HepG2 (cell line): ENCODE measurements at regions not wholly inside any gene's neighbourhood (a gene's known extent, or its start where the extent isn't known, plus 50 kb on each side); places are given as distances from the start of the nearest gene placed in this dataset.

ENCODE experiments used
- CBX1 ChIP-seq: IDR thresholded peaks from one replicate; pipeline ENCODE4 v1.6.1; 2016; ENCODE audit warnings: antibody characterized with exemption, low read depth
- ERF ChIP-seq: IDR thresholded peaks from 2 replicates; pipeline ENCODE4 v1.6.1; 2018; ENCODE audit warnings: missing biosample characterization, missing genetic modification reagents
- FOXM1 ChIP-seq: sonication (generic); formaldehyde crosslinking; IDR thresholded peaks from 2 replicates; pipeline ENCODE4 v1.5.0; 2020; ENCODE audit warnings: missing genetic modification reagents
- HOXD1 ChIP-seq: sonication (generic); formaldehyde crosslinking; IDR thresholded peaks from 2 replicates; pipeline ENCODE4 v1.5.0; 2020; ENCODE audit warnings: missing genetic modification reagents
- ISL2 ChIP-seq: sonication (generic); formaldehyde crosslinking; IDR thresholded peaks from 2 replicates; pipeline ENCODE4 v1.5.0; 2020; ENCODE audit warnings: missing genetic modification reagents
- KDM6A ChIP-seq: IDR thresholded peaks from 2 replicates; pipeline ENCODE4 v1.6.1; 2016; ENCODE audit warnings: low read depth
- MTA1 ChIP-seq: sonication (generic); formaldehyde crosslinking; IDR thresholded peaks from 2 replicates; pipeline ENCODE4 v1.4.0; 2020; ENCODE audit warnings: missing genetic modification reagents, mild to moderate bottlenecking, borderline replicate concordance
- SYNCRIP ChIP-seq: fragments of 200-400 bp; formaldehyde crosslinking; IDR thresholded peaks from 2 replicates; pipeline ENCODE4 v1.6.1; 2018; ENCODE audit warnings: mild to moderate bottlenecking, low read depth, low read length; ENCODE audit not compliant: insufficient read depth
- TBP ChIP-seq: sonication (generic); formaldehyde crosslinking; IDR thresholded peaks from 2 replicates; pipeline ENCODE4 v1.5.0; 2020; ENCODE audit warnings: missing genetic modification reagents
- ZBTB1 ChIP-seq: sonication (generic); formaldehyde crosslinking; IDR thresholded peaks from 2 replicates; pipeline ENCODE4 v1.4.0; 2020; ENCODE audit warnings: missing genetic modification reagents, borderline replicate concordance
- ZNF256 ChIP-seq: sonication (generic); formaldehyde crosslinking; conservative IDR thresholded peaks from 2 replicates; pipeline ENCODE4 v1.4.0; 2020; ENCODE audit warnings: missing genetic modification reagents
- ZNF326 ChIP-seq: sonication (generic); formaldehyde crosslinking; IDR thresholded peaks from 2 replicates; pipeline ENCODE4 v1.4.0; 2020; ENCODE audit warnings: missing genetic modification reagents, borderline replicate concordance
- ZNF44 ChIP-seq: sonication (generic); formaldehyde crosslinking; IDR thresholded peaks from 2 replicates; pipeline ENCODE4 v1.5.1; 2020; ENCODE audit warnings: mild to moderate bottlenecking, missing genetic modification reagents
- ZNF614 ChIP-seq: IDR thresholded peaks from 2 replicates; pipeline ENCODE4 v1.6.1; 2018; ENCODE audit warnings: missing biosample characterization, missing genetic modification reagents, inconsistent platforms, borderline replicate concordance
- ZNF781 ChIP-seq: sonication (generic); formaldehyde crosslinking; IDR thresholded peaks from 2 replicates; pipeline ENCODE4 v1.5.1; 2020; ENCODE audit warnings: borderline replicate concordance, mild to moderate bottlenecking, missing genetic modification reagents; ENCODE audit errors: not compliant biosample characterization
- ZNF891 ChIP-seq: sonication (generic); formaldehyde crosslinking; IDR thresholded peaks from 2 replicates; pipeline ENCODE4 v1.5.0; 2020; ENCODE audit warnings: mild to moderate bottlenecking, missing genetic modification reagents
- TF ChIP-seq, protein P1 (sequence below): sonication (generic); formaldehyde crosslinking; IDR thresholded peaks from 2 replicates; pipeline ENCODE4 v1.4.0; 2020; ENCODE audit warnings: missing genetic modification reagents, borderline replicate concordance
- TF ChIP-seq, protein P2 (sequence below), 2 experiments: sonication (generic) in 1 of 2; formaldehyde crosslinking in 1 of 2; IDR thresholded peaks; 2 replicates each; pipeline versions ENCODE4 v1.4.0 to v1.6.1; 2016 to 2020; ENCODE audit warnings: borderline replicate concordance in 1 of 2, low read depth in 1 of 2, mild to moderate bottlenecking in 1 of 2, missing genetic modification reagents in 1 of 2
- TF ChIP-seq, protein P3 (sequence below): sonication (generic); formaldehyde crosslinking; IDR thresholded peaks from 2 replicates; pipeline ENCODE4 v1.5.1; 2020; ENCODE audit warnings: missing genetic modification reagents, mild to moderate bottlenecking, borderline replicate concordance
- TF ChIP-seq, protein P4 (sequence below): sonication (generic); formaldehyde crosslinking; IDR thresholded peaks from 2 replicates; pipeline ENCODE4 v1.5.0; 2020; ENCODE audit warnings: missing genetic modification reagents, mild to moderate bottlenecking, borderline replicate concordance

DNA sequence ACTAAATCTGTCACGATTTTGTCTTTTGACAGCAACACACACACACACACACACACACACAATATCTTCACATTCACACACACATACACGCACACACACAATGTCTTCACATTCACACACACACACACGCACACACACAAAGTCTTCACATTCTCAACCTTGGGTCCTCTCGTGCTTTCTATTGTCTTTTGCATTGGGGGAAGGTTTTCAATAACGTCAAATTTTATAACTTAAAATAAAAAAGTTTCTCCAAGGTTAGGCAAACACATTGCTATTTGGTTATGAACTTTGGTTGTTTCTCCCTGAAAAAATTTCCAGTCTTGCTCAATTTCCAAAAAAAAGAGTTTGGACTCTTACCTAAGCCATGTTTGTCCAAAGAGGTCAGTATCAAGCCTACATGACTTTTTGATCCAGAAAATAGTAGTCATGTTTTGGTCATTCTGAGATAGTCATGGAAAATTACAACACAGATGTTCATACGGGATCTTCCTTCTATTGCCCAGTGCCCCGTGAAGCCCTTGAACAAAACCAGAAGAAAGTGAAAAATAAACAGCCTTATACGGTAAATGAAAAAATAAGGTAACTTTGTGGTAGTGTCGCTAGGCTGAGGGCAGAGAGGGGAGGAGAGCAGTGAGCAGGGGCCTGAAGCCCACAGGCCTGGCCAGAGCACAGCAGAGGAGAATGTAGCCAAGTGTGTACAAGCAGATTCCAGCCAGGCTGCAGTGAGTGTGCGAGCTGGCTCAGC, 542.8 kb upstream of the ID2 start (continued):
- TF ChIP-seq, protein P1, sequence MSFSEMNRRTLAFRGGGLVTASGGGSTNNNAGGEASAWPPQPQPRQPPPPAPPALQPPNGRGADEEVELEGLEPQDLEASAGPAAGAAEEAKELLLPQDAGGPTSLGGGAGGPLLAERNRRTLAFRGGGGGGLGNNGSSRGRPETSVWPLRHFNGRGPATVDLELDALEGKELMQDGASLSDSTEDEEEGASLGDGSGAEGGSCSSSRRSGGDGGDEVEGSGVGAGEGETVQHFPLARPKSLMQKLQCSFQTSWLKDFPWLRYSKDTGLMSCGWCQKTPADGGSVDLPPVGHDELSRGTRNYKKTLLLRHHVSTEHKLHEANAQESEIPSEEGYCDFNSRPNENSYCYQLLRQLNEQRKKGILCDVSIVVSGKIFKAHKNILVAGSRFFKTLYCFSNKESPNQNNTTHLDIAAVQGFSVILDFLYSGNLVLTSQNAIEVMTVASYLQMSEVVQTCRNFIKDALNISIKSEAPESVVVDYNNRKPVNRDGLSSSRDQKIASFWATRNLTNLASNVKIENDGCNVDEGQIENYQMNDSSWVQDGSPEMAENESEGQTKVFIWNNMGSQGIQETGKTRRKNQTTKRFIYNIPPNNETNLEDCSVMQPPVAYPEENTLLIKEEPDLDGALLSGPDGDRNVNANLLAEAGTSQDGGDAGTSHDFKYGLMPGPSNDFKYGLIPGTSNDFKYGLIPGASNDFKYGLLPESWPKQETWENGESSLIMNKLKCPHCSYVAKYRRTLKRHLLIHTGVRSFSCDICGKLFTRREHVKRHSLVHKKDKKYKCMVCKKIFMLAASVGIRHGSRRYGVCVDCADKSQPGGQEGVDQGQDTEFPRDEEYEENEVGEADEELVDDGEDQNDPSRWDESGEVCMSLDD: peak; percentile 24; the same call in 1 of the 2 replicates
- peak; percentile 65; the same call in 1 of the 2 replicates for TF ChIP-seq HOXD1
- no peak for TF ChIP-seq ZNF326 (CRISPR knock-in tag)
- TF ChIP-seq, protein P2, sequence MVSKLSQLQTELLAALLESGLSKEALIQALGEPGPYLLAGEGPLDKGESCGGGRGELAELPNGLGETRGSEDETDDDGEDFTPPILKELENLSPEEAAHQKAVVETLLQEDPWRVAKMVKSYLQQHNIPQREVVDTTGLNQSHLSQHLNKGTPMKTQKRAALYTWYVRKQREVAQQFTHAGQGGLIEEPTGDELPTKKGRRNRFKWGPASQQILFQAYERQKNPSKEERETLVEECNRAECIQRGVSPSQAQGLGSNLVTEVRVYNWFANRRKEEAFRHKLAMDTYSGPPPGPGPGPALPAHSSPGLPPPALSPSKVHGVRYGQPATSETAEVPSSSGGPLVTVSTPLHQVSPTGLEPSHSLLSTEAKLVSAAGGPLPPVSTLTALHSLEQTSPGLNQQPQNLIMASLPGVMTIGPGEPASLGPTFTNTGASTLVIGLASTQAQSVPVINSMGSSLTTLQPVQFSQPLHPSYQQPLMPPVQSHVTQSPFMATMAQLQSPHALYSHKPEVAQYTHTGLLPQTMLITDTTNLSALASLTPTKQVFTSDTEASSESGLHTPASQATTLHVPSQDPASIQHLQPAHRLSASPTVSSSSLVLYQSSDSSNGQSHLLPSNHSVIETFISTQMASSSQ (IDR thresholded peaks at IDR 0.05; ENCODE audit: low read depth): peak; percentile 71
- TF ChIP-seq, protein P2 (CRISPR knock-in tag; IDR thresholded peaks at IDR 0.05; ENCODE audit: borderline replicate concordance): peak; percentile 81; the same call in 1 of the 2 replicates
- peak; percentile 9 for TF ChIP-seq ZNF781
- no peak for TF ChIP-seq TBP (CRISPR knock-in tag)
- TF ChIP-seq, protein P3, sequence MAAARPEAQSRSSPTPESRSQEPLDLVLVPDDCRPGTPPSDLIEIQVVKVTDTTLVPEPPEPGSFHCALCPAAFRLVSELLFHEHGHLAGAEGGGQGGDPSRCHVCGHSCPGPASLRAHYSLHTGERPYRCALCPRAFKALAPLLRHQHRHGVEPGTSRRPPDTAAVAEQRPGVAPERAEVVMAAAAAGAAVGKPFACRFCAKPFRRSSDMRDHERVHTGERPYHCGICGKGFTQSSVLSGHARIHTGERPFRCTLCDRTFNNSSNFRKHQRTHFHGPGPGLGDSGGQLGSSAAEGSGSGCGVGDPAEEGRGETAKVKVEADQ (CRISPR knock-in tag): peak; percentile 60; the same call in 1 of the 2 replicates
- TF ChIP-seq ISL2 (CRISPR knock-in tag): peak; percentile 96
- peak; percentile 85 for TF ChIP-seq ZNF614
- no peak for TF ChIP-seq SYNCRIP
- no peak for TF ChIP-seq ZBTB1
- TF ChIP-seq KDM6A: peak; percentile 79
- peak; percentile 66 for TF ChIP-seq ERF (CRISPR knock-in tag)
- TF ChIP-seq, protein P4, sequence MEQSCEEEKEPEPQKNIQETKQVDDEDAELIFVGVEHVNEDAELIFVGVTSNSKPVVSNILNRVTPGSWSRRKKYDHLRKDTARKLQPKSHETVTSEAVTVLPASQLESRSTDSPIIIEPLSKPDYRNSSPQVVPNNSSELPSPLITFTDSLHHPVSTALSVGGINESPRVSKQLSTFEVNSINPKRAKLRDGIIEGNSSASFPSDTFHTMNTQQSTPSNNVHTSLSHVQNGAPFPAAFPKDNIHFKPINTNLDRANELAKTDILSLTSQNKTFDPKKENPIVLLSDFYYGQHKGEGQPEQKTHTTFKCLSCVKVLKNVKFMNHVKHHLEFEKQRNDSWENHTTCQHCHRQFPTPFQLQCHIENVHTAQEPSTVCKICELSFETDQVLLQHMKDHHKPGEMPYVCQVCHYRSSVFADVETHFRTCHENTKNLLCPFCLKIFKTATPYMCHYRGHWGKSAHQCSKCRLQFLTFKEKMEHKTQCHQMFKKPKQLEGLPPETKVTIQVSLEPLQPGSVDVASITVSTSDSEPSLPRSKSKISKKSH (CRISPR knock-in tag): no peak; the same call in 1 of the 2 replicates
- TF ChIP-seq FOXM1 (CRISPR knock-in tag): no peak
- TF ChIP-seq ZNF256 (CRISPR knock-in tag): no peak
- peak; percentile 41; the same call in 1 of the 2 replicates for TF ChIP-seq ZNF891 (CRISPR knock-in tag)
- no peak for TF ChIP-seq ZNF44 (CRISPR knock-in tag)
- TF ChIP-seq CBX1: peak; percentile 26
- TF ChIP-seq MTA1 (CRISPR knock-in tag): peak; percentile 81; the same call in 1 of the 2 replicates
